ENCODE measurements at regions not wholly inside any gene's neighbourhood (a gene's known extent, or its start where the extent isn't known, plus 50 kb on each side); places are given as distances from the start of the nearest gene placed in this dataset.

- no peak overlapping the region for H3K4me3 ChIP-seq
- no peaks in the 10 kb centered on the region for H3F3A ChIP-seq (ENCODE audit: insufficient read depth)
- WGBS, 2 experiments (ENCODE audit: low coverage in 1 of 2, low lambda C conversion rate in 2 of 2, missing lambda C conversion rate in 2 of 2): 85 to 86% methylated on average over 25 to 67 of the region's 67 CpGs
- H3K27ac ChIP-seq: no peak overlapping the region
- no peaks in the 10 kb centered on the region for H3K4me1 ChIP-seq (ENCODE audit: insufficient read depth)
- no peak for TF ChIP-seq EZH2phosphoT487 (IDR thresholded peaks at IDR 0.05; ENCODE audit: insufficient read depth, low read depth)
- no peak for TF ChIP-seq EZH2 (IDR thresholded peaks at IDR 0.05; ENCODE audit: insufficient read depth, poor library complexity, severe bottlenecking)
- no peak for DNase-seq
- no peak overlapping the region for H2AFZ ChIP-seq
- H3K79me2 ChIP-seq (ENCODE audit: insufficient read depth): no peaks in the 10 kb centered on the region
- in situ Hi-C loops (cut with MboI): no loop called here
- no peaks in the 10 kb centered on the region for H3K9me2 ChIP-seq (ENCODE audit: insufficient read depth)
- H4K20me1 ChIP-seq (ENCODE audit: insufficient read depth): no peaks in the 10 kb centered on the region
- no peaks in the 10 kb centered on the region for H3K36me3 ChIP-seq (ENCODE audit: low read depth)
- H3K9me3 ChIP-seq (ENCODE audit: low read depth): no peaks in the 10 kb centered on the region
- H3K4me2 ChIP-seq (ENCODE audit: unreplicated experiment): no peak overlapping the region
- H3K27me3 ChIP-seq (replicated peaks; ENCODE audit: insufficient read depth): no peaks in the 10 kb centered on the region
- no peak overlapping the region for H3K9ac ChIP-seq
These were observed 267.0 kb downstream of the DLL1 start for GRCh38 chr6:170023620-170024521.

GRCh38 chr6:170022827-170023619 is 267.9 kb downstream of the DLL1 start:
- TF ChIP-seq EZH2 (IDR thresholded peaks at IDR 0.05; ENCODE audit: insufficient read depth, poor library complexity, severe bottlenecking): no peak
- no peak for TF ChIP-seq EZH2phosphoT487 (IDR thresholded peaks at IDR 0.05; ENCODE audit: insufficient read depth, low read depth)
- in situ Hi-C loops (cut with MboI): no loop called here
- H3K79me2 ChIP-seq (ENCODE audit: insufficient read depth): no peaks in the 10 kb centered on the region
- H3K9ac ChIP-seq: no peak overlapping the region
- H3K27me3 ChIP-seq (replicated peaks; ENCODE audit: insufficient read depth): no peaks in the 10 kb centered on the region
- H3K4me1 ChIP-seq (ENCODE audit: insufficient read depth): no peaks in the 10 kb centered on the region
- no peak overlapping the region for H3K4me2 ChIP-seq (ENCODE audit: unreplicated experiment)
- H3K36me3 ChIP-seq (ENCODE audit: low read depth): no peaks in the 10 kb centered on the region
- no peaks in the 10 kb centered on the region for H4K20me1 ChIP-seq (ENCODE audit: insufficient read depth)
- H3K9me2 ChIP-seq (ENCODE audit: insufficient read depth): no peaks in the 10 kb centered on the region
- WGBS, 2 experiments (ENCODE audit: low coverage in 1 of 2, low lambda C conversion rate in 2 of 2, missing lambda C conversion rate in 2 of 2): 86 to 91% methylated on average over 58 to 77 of the region's 77 CpGs
- no peak overlapping the region for H3K4me3 ChIP-seq
- DNase-seq: no peak
- H3K9me3 ChIP-seq (ENCODE audit: low read depth): no peaks in the 10 kb centered on the region
- no peaks in the 10 kb centered on the region for H3F3A ChIP-seq (ENCODE audit: insufficient read depth)
- H3K27ac ChIP-seq: no peak overlapping the region
- no peak overlapping the region for H2AFZ ChIP-seq

- no peak for DNase-seq
- no peak overlapping the region for H3K9ac ChIP-seq
- no peak overlapping the region for H3K27ac ChIP-seq
- WGBS, 2 experiments (ENCODE audit: low coverage in 1 of 2, low lambda C conversion rate in 2 of 2, missing lambda C conversion rate in 2 of 2): 92 to 94% methylated on average over 23 of the region's 23 CpGs
- no peaks in the 10 kb centered on the region for H3K27me3 ChIP-seq (replicated peaks; ENCODE audit: insufficient read depth)
- no peaks in the 10 kb centered on the region for H3K4me1 ChIP-seq (ENCODE audit: insufficient read depth)
- no peaks in the 10 kb centered on the region for H3K79me2 ChIP-seq (ENCODE audit: insufficient read depth)
- H2AFZ ChIP-seq: no peak overlapping the region
- H3K9me3 ChIP-seq (ENCODE audit: low read depth): no peaks in the 10 kb centered on the region
- no peak overlapping the region for H3K4me3 ChIP-seq
- no peaks in the 10 kb centered on the region for H3F3A ChIP-seq (ENCODE audit: insufficient read depth)
- in situ Hi-C loops (cut with MboI): no loop called here
- H3K9me2 ChIP-seq (ENCODE audit: insufficient read depth): no peaks in the 10 kb centered on the region
- no peaks in the 10 kb centered on the region for H4K20me1 ChIP-seq (ENCODE audit: insufficient read depth)
- no peak overlapping the region for H3K4me2 ChIP-seq (ENCODE audit: unreplicated experiment)
- H3K36me3 ChIP-seq (ENCODE audit: low read depth): no peaks in the 10 kb centered on the region
- TF ChIP-seq EZH2 (IDR thresholded peaks at IDR 0.05; ENCODE audit: insufficient read depth, poor library complexity, severe bottlenecking): no peak
- TF ChIP-seq EZH2phosphoT487 (IDR thresholded peaks at IDR 0.05; ENCODE audit: insufficient read depth, low read depth): no peak
These were observed 268.6 kb downstream of the DLL1 start for GRCh38 chr6:170022291-170022722.

- H3K4me3 ChIP-seq: no peak overlapping the region
- no peak overlapping the region for H2AFZ ChIP-seq
- H3K9me2 ChIP-seq (ENCODE audit: insufficient read depth): no peaks in the 10 kb centered on the region
- no peak overlapping the region for H3K27ac ChIP-seq
- in situ Hi-C loops (cut with MboI): no loop called here
- no peak overlapping the region for H3K9ac ChIP-seq
- no peaks in the 10 kb centered on the region for H3K79me2 ChIP-seq (ENCODE audit: insufficient read depth)
- H3K36me3 ChIP-seq (ENCODE audit: low read depth): no peaks in the 10 kb centered on the region
- H3K27me3 ChIP-seq (replicated peaks; ENCODE audit: insufficient read depth): 0 out of 2 replicates have a peak, but pooled peaks cover 3% of the 10 kb centered on the region
- DNase-seq: no peak
- H4K20me1 ChIP-seq (ENCODE audit: insufficient read depth): no peaks in the 10 kb centered on the region
- H3K9me3 ChIP-seq (ENCODE audit: low read depth): no peaks in the 10 kb centered on the region
- no peaks in the 10 kb centered on the region for H3F3A ChIP-seq (ENCODE audit: insufficient read depth)
- WGBS, 2 experiments (ENCODE audit: low coverage in 1 of 2, low lambda C conversion rate in 2 of 2, missing lambda C conversion rate in 2 of 2): 74 to 84% methylated on average over 9 of the region's 9 CpGs
- TF ChIP-seq EZH2 (IDR thresholded peaks at IDR 0.05; ENCODE audit: insufficient read depth, poor library complexity, severe bottlenecking): no peak
- no peak for TF ChIP-seq EZH2phosphoT487 (IDR thresholded peaks at IDR 0.05; ENCODE audit: insufficient read depth, low read depth)
- no peak overlapping the region for H3K4me2 ChIP-seq (ENCODE audit: unreplicated experiment)
- no peaks in the 10 kb centered on the region for H3K4me1 ChIP-seq (ENCODE audit: insufficient read depth)
These were observed 269.3 kb downstream of the DLL1 start for GRCh38 chr6:170021579-170021978.
